MM.1S (cell line): ENCODE measurements at regions not wholly inside any gene's neighbourhood (a gene's known extent, or its start where the extent isn't known, plus 50 kb on each side); places are given as distances from the start of the nearest gene placed in this dataset.

ENCODE experiments used
- EZH2phosphoT487 ChIP-seq: fragments of 300-600 bp; sonication (generic); IDR thresholded peaks from 2 replicates; pipeline ENCODE4 v1.6.1; 2018; ENCODE audit warnings: antibody characterized with exemption, low read length
- TF ChIP-seq, protein P1 (sequence below): fragments of 300-600 bp; sonication (generic); IDR thresholded peaks from 2 replicates; pipeline ENCODE4 v1.5.1; 2016; ENCODE audit warnings: antibody characterized with exemption, low read length, mixed read lengths

DNA sequence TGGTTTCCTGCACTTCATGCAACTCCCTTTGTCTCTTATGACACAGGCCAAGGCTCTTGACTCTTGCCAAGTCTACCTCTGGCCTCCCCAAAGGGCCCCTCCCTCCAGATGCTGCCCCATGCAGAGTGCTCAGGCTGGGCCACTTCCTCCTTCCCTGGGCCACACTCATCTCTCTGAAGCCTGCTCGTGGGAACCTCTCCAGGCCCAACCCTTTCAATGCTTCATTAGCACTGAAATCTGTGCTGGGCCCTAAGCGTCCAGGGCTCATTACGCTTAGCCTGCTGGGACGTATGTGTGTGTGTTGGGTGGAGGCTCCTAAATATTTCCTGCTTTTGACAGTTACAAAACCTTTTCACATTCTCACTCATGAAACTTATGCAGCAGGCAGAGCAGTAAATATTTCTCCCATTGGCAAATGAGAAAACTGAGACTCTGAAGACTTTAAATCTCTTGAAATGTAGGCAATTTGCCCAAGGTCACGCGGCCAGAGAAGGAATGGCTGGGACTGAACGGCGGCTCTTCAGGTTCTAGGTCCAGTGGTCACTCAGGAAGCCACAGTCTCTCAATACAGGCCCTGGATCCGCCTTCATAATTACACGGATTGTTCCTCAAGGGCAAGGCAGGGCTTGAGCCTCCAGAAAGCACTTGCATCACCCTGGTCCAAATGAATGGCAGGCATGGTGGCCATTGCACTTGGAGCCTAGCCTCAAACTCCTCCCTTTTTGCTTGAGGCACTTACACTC is 241.7 kb upstream of the HES1 start:
- TF ChIP-seq, protein P1, sequence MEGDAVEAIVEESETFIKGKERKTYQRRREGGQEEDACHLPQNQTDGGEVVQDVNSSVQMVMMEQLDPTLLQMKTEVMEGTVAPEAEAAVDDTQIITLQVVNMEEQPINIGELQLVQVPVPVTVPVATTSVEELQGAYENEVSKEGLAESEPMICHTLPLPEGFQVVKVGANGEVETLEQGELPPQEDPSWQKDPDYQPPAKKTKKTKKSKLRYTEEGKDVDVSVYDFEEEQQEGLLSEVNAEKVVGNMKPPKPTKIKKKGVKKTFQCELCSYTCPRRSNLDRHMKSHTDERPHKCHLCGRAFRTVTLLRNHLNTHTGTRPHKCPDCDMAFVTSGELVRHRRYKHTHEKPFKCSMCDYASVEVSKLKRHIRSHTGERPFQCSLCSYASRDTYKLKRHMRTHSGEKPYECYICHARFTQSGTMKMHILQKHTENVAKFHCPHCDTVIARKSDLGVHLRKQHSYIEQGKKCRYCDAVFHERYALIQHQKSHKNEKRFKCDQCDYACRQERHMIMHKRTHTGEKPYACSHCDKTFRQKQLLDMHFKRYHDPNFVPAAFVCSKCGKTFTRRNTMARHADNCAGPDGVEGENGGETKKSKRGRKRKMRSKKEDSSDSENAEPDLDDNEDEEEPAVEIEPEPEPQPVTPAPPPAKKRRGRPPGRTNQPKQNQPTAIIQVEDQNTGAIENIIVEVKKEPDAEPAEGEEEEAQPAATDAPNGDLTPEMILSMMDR, result no peak
- TF ChIP-seq EZH2phosphoT487, result no peak
